IMR-90 (cell line): ENCODE measurements at regions not wholly inside any gene's neighbourhood (a gene's known extent, or its start where the extent isn't known, plus 50 kb on each side); places are given as distances from the start of the nearest gene placed in this dataset.

Source experiments
- BHLHE40 ChIP-seq: fragments of 150-350 bp; IDR thresholded peaks from 2 replicates; pipeline ENCODE4 v1.6.1; 2016; ENCODE audit warnings: mild to moderate bottlenecking, low read depth, low read length
- CEBPB ChIP-seq: IDR thresholded peaks from 2 replicates; pipeline ENCODE4 v1.6.1; 2012; ENCODE audit warnings: low read depth, low read length, improper control_type of control experiment
- CHD1 ChIP-seq: IDR thresholded peaks from 2 replicates; pipeline ENCODE4 v1.6.1; 2012; ENCODE audit warnings: low read depth, low read length, improper control_type of control experiment
- CTCF ChIP-seq: conservative IDR thresholded peaks from 2 replicates; pipeline ENCODE4 v1.5.1; 2012; ENCODE audit warnings: mild to moderate bottlenecking, low read depth, low read length, improper control_type of control experiment
- FOS ChIP-seq: fragments of 150-350 bp; IDR thresholded peaks from 2 replicates; pipeline ENCODE4 v1.6.1; 2016; ENCODE audit warnings: low read depth, low read length
- MXI1 ChIP-seq: IDR thresholded peaks from 2 replicates; pipeline ENCODE4 v1.6.1; 2012; ENCODE audit warnings: low read depth, mild to moderate bottlenecking, low read length, moderate library complexity, borderline replicate concordance
- NFE2L2 ChIP-seq: fragments of 150-350 bp; IDR thresholded peaks from 2 replicates; pipeline ENCODE4 v1.6.1; 2016; ENCODE audit warnings: low read depth, mild to moderate bottlenecking, low read length
- POLR2A ChIP-seq: IDR thresholded peaks from 2 replicates; pipeline ENCODE4 v1.6.1; 2012; ENCODE audit warnings: mild to moderate bottlenecking, low read depth, low read length
- RCOR1 ChIP-seq: IDR thresholded peaks from 2 replicates; pipeline ENCODE4 v1.6.1; 2012; ENCODE audit warnings: mild to moderate bottlenecking, low read length, improper control_type of control experiment; ENCODE audit not compliant: insufficient replicate concordance
- RFX5 ChIP-seq: IDR thresholded peaks from 2 replicates; pipeline ENCODE4 v1.8.0; 2012; ENCODE audit warnings: low read depth, mild to moderate bottlenecking, low read length, moderate library complexity
- SMC3 ChIP-seq: fragments of 150-350 bp; IDR thresholded peaks from 2 replicates; pipeline ENCODE4 v1.6.1; 2016; ENCODE audit warnings: low read depth, mild to moderate bottlenecking, antibody characterized with exemption, low read length, moderate library complexity
- TF ChIP-seq, protein P1 (sequence below): fragments of 150-350 bp; IDR thresholded peaks from 2 replicates; pipeline ENCODE4 v1.6.1; 2017; ENCODE audit warnings: mild to moderate bottlenecking, antibody characterized with exemption, low read length, low read depth

DNA sequence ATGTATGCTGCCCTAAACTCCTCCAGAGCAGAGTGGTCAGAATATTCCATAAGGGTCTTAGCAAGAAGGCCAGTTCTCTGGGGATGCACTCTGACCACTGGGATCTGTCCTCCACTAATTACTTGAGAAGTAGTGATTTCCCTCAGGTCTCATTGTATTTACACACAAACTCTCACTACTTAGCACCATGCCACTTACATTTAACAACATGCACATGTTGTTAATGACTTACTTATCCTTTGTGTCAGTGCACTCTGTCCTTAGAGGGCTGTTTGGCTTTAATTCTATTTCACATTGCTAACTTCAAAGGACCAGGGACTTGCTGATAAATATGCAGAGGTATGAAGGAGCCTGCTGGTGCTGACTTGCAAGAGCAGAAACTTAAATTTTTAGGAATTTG, 1415.5 kb upstream of the ACVR2A start:
- TF ChIP-seq, protein P1, sequence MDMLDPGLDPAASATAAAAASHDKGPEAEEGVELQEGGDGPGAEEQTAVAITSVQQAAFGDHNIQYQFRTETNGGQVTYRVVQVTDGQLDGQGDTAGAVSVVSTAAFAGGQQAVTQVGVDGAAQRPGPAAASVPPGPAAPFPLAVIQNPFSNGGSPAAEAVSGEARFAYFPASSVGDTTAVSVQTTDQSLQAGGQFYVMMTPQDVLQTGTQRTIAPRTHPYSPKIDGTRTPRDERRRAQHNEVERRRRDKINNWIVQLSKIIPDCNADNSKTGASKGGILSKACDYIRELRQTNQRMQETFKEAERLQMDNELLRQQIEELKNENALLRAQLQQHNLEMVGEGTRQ = no peak
- TF ChIP-seq CTCF (no peak), POLR2A (no peak), CHD1 (no peak), RFX5 (no peak), FOS (no peak), SMC3 (no peak), MXI1 (no peak), RCOR1 (no peak), NFE2L2 (no peak), BHLHE40 (no peak), CEBPB (no peak)
